ENCODE measurements at regions not wholly inside any gene's neighbourhood (a gene's known extent, or its start where the extent isn't known, plus 50 kb on each side); places are given as distances from the start of the nearest gene placed in this dataset.
"Not testable (repeated sequence)": the region's sequence is repeated elsewhere in the genome, so short reads cannot be mapped to it uniquely, and the experiment has no call there.

DNA sequence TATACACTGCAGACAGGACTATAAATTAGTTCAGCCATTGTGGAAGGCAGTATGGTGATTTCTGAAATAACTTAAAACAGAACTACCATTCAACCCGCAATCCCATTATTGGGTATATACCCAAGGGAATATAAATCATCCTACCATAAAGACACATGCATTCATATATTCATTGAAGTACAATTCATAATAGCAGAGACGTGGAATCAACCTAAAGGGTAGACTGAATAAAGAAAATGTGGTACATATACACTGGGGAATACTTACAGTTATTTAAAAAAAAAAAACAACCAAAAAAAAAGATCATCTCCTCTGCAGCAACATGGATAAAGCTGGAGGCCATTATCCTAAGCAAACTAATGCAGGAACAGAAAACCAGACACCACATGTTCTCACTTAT is 473.9 kb downstream of the TRHDE start:
- DNase-seq (ENCODE audit: low read depth) = no peak
- TF ChIP-seq, protein P1, sequence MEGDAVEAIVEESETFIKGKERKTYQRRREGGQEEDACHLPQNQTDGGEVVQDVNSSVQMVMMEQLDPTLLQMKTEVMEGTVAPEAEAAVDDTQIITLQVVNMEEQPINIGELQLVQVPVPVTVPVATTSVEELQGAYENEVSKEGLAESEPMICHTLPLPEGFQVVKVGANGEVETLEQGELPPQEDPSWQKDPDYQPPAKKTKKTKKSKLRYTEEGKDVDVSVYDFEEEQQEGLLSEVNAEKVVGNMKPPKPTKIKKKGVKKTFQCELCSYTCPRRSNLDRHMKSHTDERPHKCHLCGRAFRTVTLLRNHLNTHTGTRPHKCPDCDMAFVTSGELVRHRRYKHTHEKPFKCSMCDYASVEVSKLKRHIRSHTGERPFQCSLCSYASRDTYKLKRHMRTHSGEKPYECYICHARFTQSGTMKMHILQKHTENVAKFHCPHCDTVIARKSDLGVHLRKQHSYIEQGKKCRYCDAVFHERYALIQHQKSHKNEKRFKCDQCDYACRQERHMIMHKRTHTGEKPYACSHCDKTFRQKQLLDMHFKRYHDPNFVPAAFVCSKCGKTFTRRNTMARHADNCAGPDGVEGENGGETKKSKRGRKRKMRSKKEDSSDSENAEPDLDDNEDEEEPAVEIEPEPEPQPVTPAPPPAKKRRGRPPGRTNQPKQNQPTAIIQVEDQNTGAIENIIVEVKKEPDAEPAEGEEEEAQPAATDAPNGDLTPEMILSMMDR (IDR thresholded peaks at IDR 0.05; ENCODE audit: insufficient read depth, low read length, poor library complexity, severe bottlenecking) = no peak
- Histone ChIP-seq H3K36me3 (ENCODE audit: control insufficient read depth, insufficient read depth, low read length) (no peaks in the 10 kb centered on the region), H3K27me3 (ENCODE audit: control insufficient read depth, insufficient read depth, low read length) (no peaks in the 10 kb centered on the region), H3K4me3 (ENCODE audit: low read depth, low read length) (no peak overlapping the region)

DNA sequence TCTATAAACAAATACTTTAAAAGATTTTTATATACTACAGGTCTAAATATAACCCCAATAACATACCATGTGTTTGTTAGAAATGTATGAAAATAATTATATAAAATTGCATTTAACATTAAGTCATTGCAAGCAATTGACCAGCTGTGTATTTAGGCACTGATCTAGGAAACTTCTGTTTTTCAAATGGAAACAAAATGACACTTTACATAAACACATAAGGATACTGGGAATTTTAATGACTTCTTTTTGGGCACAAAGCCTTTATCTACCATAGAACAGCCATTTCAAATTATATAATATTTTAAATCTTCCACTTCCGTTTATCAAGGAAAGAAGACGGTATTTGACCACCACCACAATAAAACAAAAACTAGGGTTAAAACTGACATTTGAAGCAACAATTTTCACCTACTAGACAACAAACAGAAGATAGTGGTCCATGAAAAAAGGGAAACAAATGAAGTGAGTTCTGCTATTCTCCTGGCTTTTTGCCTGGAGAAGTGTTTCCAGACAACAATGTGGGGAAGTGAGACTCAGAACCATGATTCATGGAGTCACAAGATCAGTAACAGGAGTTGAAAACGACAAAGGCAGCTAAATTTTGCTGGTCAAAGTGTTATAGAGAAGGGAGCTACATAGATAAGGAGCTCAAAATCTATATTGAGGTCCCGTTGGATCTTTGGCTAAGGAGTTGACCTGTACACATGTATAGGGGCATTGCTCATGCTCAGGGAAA is 475.1 kb downstream of the TRHDE start:
- TF ChIP-seq, protein P1 (IDR thresholded peaks at IDR 0.05; ENCODE audit: insufficient read depth, low read length, poor library complexity, severe bottlenecking) = no peak
- DNase-seq (ENCODE audit: low read depth) = peak; percentile 14
- no peaks in the 10 kb centered on the region for H3K27me3 ChIP-seq (ENCODE audit: control insufficient read depth, insufficient read depth, low read length)
- no peaks in the 10 kb centered on the region for H3K36me3 ChIP-seq (ENCODE audit: control insufficient read depth, insufficient read depth, low read length)
- no peak overlapping the region for H3K4me3 ChIP-seq (ENCODE audit: low read depth, low read length)

DNA sequence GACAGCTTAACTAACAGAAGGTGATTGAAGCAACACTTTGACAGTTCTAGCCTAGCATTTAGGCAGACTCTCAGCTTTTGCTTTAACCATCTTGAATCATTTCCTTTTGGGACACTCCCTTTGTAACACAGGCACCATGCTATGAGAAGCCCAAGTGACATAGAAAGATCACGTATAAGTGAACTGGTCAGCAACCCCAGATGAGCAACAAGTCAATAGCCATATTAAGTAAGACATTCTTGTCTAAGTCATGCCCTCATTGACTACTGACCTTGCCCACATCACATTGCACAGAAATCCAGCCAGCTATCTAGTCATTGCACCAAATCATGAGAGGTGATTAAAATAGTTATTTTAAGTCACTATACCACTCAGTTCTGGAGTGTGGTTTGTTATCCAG is 476.8 kb downstream of the TRHDE start:
- Histone ChIP-seq H3K27me3 (ENCODE audit: control insufficient read depth, insufficient read depth, low read length) (no peaks in the 10 kb centered on the region), H3K36me3 (ENCODE audit: control insufficient read depth, insufficient read depth, low read length) (no peaks in the 10 kb centered on the region), H3K4me3 (ENCODE audit: low read depth, low read length) (no peak overlapping the region)
- DNase-seq (ENCODE audit: low read depth) = no peak
- TF ChIP-seq, protein P1 (IDR thresholded peaks at IDR 0.05; ENCODE audit: insufficient read depth, low read length, poor library complexity, severe bottlenecking) = no peak

DNA sequence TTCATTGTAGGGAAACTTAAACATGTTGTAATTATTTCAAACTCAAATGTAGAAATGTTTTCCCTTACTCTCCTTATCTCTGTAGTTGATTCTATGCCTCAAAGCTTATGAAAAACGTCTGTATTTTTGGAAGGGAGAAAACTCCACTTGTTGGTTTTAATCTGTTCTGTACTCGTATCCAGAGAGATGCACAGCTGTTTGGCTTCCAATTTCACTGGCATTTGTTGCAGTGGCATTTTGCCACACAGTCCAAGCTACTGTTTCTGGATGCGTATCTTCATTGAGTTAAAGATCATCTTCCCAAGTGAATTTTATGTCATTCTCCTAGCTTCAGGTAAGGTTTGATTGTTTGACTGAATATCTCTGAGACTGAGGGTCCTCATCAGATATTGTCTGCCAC is 481.4 kb downstream of the TRHDE start:
- no peaks in the 10 kb centered on the region for H3K27me3 ChIP-seq (ENCODE audit: control insufficient read depth, insufficient read depth, low read length)
- no peak overlapping the region for H3K4me3 ChIP-seq (ENCODE audit: low read depth, low read length)
- TF ChIP-seq, protein P1 (IDR thresholded peaks at IDR 0.05; ENCODE audit: insufficient read depth, low read length, poor library complexity, severe bottlenecking) = no peak
- H3K36me3 ChIP-seq (ENCODE audit: control insufficient read depth, insufficient read depth, low read length) = no peaks in the 10 kb centered on the region
- DNase-seq (ENCODE audit: low read depth) = no peak

DNA sequence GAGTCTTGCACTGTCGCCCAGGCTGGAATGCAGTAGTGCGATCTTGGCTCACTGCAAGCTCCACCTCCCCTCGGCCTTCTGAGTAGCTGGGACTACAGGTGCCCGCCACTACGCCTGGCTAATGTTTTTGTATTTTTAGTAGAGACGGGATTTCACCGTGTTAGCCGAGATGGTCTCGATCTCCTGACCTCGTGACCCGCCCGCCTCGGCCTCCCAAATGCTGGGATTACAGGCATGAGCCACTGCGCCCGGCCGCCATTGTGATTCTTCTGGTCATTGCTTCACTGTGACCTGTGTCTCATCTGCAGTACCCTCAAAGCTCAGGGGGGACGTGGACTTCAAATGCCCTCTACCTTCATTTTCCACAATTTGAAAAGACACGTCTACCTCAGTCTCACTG is 481.9 kb downstream of the TRHDE start:
- not testable (repeated sequence) for DNase-seq (ENCODE audit: low read depth); H3K36me3 ChIP-seq (ENCODE audit: control insufficient read depth, insufficient read depth, low read length); H3K27me3 ChIP-seq (ENCODE audit: control insufficient read depth, insufficient read depth, low read length); H3K4me3 ChIP-seq (ENCODE audit: low read depth, low read length)

DNA sequence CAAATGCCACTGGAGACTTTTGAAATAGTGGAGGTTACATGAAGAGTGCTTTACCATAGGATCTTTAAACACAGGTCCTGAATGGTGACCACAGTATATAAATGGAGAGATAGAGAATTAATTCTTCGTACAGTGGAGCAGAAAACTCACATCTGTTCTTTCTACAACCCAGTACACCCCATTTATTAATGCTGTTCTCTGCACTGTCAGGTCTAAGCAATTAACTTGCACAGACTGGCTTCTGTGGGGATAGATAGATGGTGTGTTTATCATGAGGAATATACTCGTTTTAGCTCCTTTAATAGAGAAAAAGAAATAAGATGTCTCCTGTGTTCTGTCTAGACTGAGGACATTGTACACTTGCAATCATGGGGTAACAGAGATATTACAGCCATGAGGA is 494.3 kb downstream of the TRHDE start:
- H3K36me3 ChIP-seq (ENCODE audit: control insufficient read depth, insufficient read depth, low read length) = no peaks in the 10 kb centered on the region
- no peaks in the 10 kb centered on the region for H3K27me3 ChIP-seq (ENCODE audit: control insufficient read depth, insufficient read depth, low read length)
- TF ChIP-seq, protein P1 (IDR thresholded peaks at IDR 0.05; ENCODE audit: insufficient read depth, low read length, poor library complexity, severe bottlenecking) = no peak
- DNase-seq (ENCODE audit: low read depth) = no peak
- H3K4me3 ChIP-seq (ENCODE audit: low read depth, low read length) = no peak overlapping the region

All from kidney epithelial cell (primary cell).